ENCODE measurements at regions not wholly inside any gene's neighbourhood (a gene's known extent, or its start where the extent isn't known, plus 50 kb on each side); places are given as distances from the start of the nearest gene placed in this dataset.

- DNase-seq = no peak
- Mint-ChIP-seq H3K4me1 (no peaks in the 10 kb centered on the region), H3K27me3 (ENCODE audit: low read depth in 3 of 3) (peaks cover 0 to 6% (median 3%) of the 10 kb centered on the region in 3 donors), H3K9me3 (peaks cover 0 to 5% (median 0%) of the 10 kb centered on the region in 7 donors), H3K27ac (no peak overlapping the region), H3K4me3 (no peak overlapping the region), H3K36me3 (no peaks in the 10 kb centered on the region)
- H3K9ac ChIP-seq (ENCODE audit: insufficient read depth, low read length, poor library complexity, severe bottlenecking) = no peak overlapping the region
- H3K4me3 ChIP-seq (replicated peaks in 1 of 3; ENCODE audit: low read depth in 2 of 3, low read length in 3 of 3) = no peak overlapping the region
- H3K79me2 ChIP-seq (ENCODE audit: insufficient read depth, low read length) = no peaks in the 10 kb centered on the region
- no peak overlapping the region for H3K27ac ChIP-seq (ENCODE audit: low read depth in 1 of 2, low read length in 2 of 2)
- H4K20me1 ChIP-seq (ENCODE audit: insufficient read depth, low read length) = no peaks in the 10 kb centered on the region
- WGBS (ENCODE audit: insufficient coverage) = 100% methylated on average over 1 of the region's 2 CpGs
- H3K36me3 ChIP-seq (replicated peaks in 1 of 2; ENCODE audit: control insufficient read depth in 1 of 2, insufficient read depth in 2 of 2, low read length in 2 of 2) = no peaks in the 10 kb centered on the region
- no peak overlapping the region for H2AFZ ChIP-seq (ENCODE audit: insufficient read depth, low read depth, low read length, poor library complexity, severe bottlenecking)
- no peaks in the 10 kb centered on the region for H3K4me1 ChIP-seq (ENCODE audit: control insufficient read depth in 1 of 2, insufficient read depth in 2 of 2, low read length in 2 of 2)
- H3K4me2 ChIP-seq (replicated peaks; ENCODE audit: extremely low read depth, low read length, poor library complexity, severe bottlenecking) = no peak overlapping the region
- H3K9me3 ChIP-seq (replicated peaks in 1 of 2; ENCODE audit: control insufficient read depth in 1 of 2, insufficient read depth in 1 of 2, low read length in 2 of 2) = no peaks in the 10 kb centered on the region
- no peaks in the 10 kb centered on the region for H3K27me3 ChIP-seq (ENCODE audit: control insufficient read depth in 2 of 2, insufficient read depth in 2 of 2, low read length in 2 of 2)
- no peak for TF ChIP-seq CTCF (IDR thresholded peaks at IDR 0.05)
- intact Hi-C loops (cut with micrococcal nuclease) = no loop called here
Observed at GRCh38 chr2:61733563-61733962, 120.3 kb downstream of the FAM161A start.

GRCh38 chr2:61732787-61733186 lies 121.1 kb downstream of the FAM161A start:
- Histone ChIP-seq H3K79me2 (ENCODE audit: insufficient read depth, low read length) (no peaks in the 10 kb centered on the region), H4K20me1 (ENCODE audit: insufficient read depth, low read length) (no peaks in the 10 kb centered on the region), H3K27ac (ENCODE audit: low read depth in 1 of 2, low read length in 2 of 2) (no peak overlapping the region), H3K4me1 (ENCODE audit: control insufficient read depth in 1 of 2, insufficient read depth in 2 of 2, low read length in 2 of 2) (no peaks in the 10 kb centered on the region), H3K4me2 (replicated peaks; ENCODE audit: extremely low read depth, low read length, poor library complexity, severe bottlenecking) (no peak overlapping the region), H2AFZ (ENCODE audit: insufficient read depth, low read depth, low read length, poor library complexity, severe bottlenecking) (no peak overlapping the region), H3K9ac (ENCODE audit: insufficient read depth, low read length, poor library complexity, severe bottlenecking) (no peak overlapping the region), H3K27me3 (ENCODE audit: control insufficient read depth in 2 of 2, insufficient read depth in 2 of 2, low read length in 2 of 2) (no peaks in the 10 kb centered on the region), H3K4me3 (replicated peaks in 1 of 3; ENCODE audit: low read depth in 2 of 3, low read length in 3 of 3) (no peak overlapping the region), H3K36me3 (replicated peaks in 1 of 2; ENCODE audit: control insufficient read depth in 1 of 2, insufficient read depth in 2 of 2, low read length in 2 of 2) (no peaks in the 10 kb centered on the region), H3K9me3 (replicated peaks in 1 of 2; ENCODE audit: control insufficient read depth in 1 of 2, insufficient read depth in 1 of 2, low read length in 2 of 2) (no peaks in the 10 kb centered on the region)
- no peak for TF ChIP-seq CTCF (IDR thresholded peaks at IDR 0.05)
- intact Hi-C loops (cut with micrococcal nuclease) = no loop called here
- peaks cover 0 to 5% (median 0%) of the 10 kb centered on the region in 7 donors for H3K9me3 Mint-ChIP-seq
- no peak overlapping the region for H3K27ac Mint-ChIP-seq
- H3K36me3 Mint-ChIP-seq = no peaks in the 10 kb centered on the region
- no peak for DNase-seq
- peaks cover 0 to 6% (median 3%) of the 10 kb centered on the region in 3 donors for H3K27me3 Mint-ChIP-seq (ENCODE audit: low read depth in 3 of 3)
- no peaks in the 10 kb centered on the region for H3K4me1 Mint-ChIP-seq
- H3K4me3 Mint-ChIP-seq = no peak overlapping the region
